HepG2 (cell line): ENCODE measurements at regions not wholly inside any gene's neighbourhood (a gene's known extent, or its start where the extent isn't known, plus 50 kb on each side); places are given as distances from the start of the nearest gene placed in this dataset.

Source experiments
- ATAC-seq: fragments of 200-7000 bp; cut with Tn5 transposase; 3 replicates; pipeline ENCODE4 v1.9.1; 2020; ENCODE audit warnings: mild to moderate bottlenecking, moderate library complexity
- BruUV-seq: library from RNA; stranded (reverse); fragments of 400-500 nt; replicated peaks from 2 replicates; lab custom pipeline; 2021; lab: Mats Ljungman, UMichigan
- CTCF ChIA-PET: fragments of 300-600 bp; formaldehyde crosslinking; extraction: SDS; loops from one replicate; lab custom pipeline; 2021; ENCODE audit warnings: low total read pairs, inconsistent platforms, low intra/inter-chr PET ratio; lab: Yijun Ruan, JAX
- POLR2A ChIA-PET: fragments of 350-600 bp; sonication (Branson Sonifier 250); formaldehyde crosslinking; loops from one replicate; lab custom pipeline; 2020; ENCODE audit warnings: antibody characterized with exemption, inconsistent platforms; lab: Yijun Ruan, JAX
- DNase-seq: peaks from one replicate; pipeline ENCODE4 v3.0.0-alpha.2; 2015; ENCODE audit warnings: low spot score
- FAIRE-seq: peaks from 3 replicates; lab custom pipeline; 2011; peaks lifted over from hg19 to GRCh38; lab: Jason Lieb, UNC
- H2AFZ ChIP-seq: one replicate; pipeline ENCODE4 v1.6.1; 2011; ENCODE audit warnings: low read length, inconsistent platforms
- H3K27ac ChIP-seq: fragments of 300-600 bp; 3 replicates; pipeline ENCODE4 v1.8.0; 2011; ENCODE audit warnings: mixed run types, mild to moderate bottlenecking, mixed read lengths, low read length, inconsistent platforms; ENCODE audit not compliant: insufficient read depth; ENCODE audit errors: extremely low read length
- H3K27me3 ChIP-seq, 2 experiments: fragments of 200-600 bp in 1 of 2; 2 replicates in 1 of 2; 3 replicates in 1 of 2; pipeline versions ENCODE4 v1.6.0 to v1.8.0; 2011; ENCODE audit warnings: low read length in 2 of 2, mild to moderate bottlenecking in 2 of 2, moderate library complexity in 2 of 2, inconsistent platforms in 1 of 2; ENCODE audit not compliant: insufficient read depth in 2 of 2, control insufficient read depth in 1 of 2
- H3K36me3 ChIP-seq, 2 experiments: fragments of 200-600 bp in 1 of 2; replicated peaks in 1 of 2; 2 replicates in 1 of 2; 3 replicates in 1 of 2; pipeline versions ENCODE4 v1.5.1 to v1.8.0; 2011; ENCODE audit warnings: low read length in 2 of 2, inconsistent platforms in 1 of 2; ENCODE audit not compliant: insufficient read depth in 2 of 2, control insufficient read depth in 1 of 2
- H3K4me1 ChIP-seq: 2 replicates; pipeline ENCODE4 v1.5.1; 2012; ENCODE audit warnings: low read length, inconsistent platforms; ENCODE audit not compliant: insufficient read depth
- H3K4me2 ChIP-seq: 2 replicates; pipeline ENCODE4 v1.6.0; 2011; ENCODE audit warnings: low read depth, low read length, inconsistent platforms
- H3K4me3 ChIP-seq, 3 experiments: fragments of 200-600 bp in 1 of 3; sonication (generic), shearing (Covaris generic) in 1 of 3; replicated peaks in 1 of 3; 2 replicates each; pipeline ENCODE4 v1.5.1; 2011 to 2016; ENCODE audit warnings: low read length in 3 of 3, inconsistent platforms in 2 of 3, low read depth in 2 of 3, mild to moderate bottlenecking in 2 of 3, control low read depth in 1 of 3, mixed read lengths in 1 of 3; ENCODE audit not compliant: insufficient read depth in 1 of 3
- H3K79me2 ChIP-seq: one replicate; pipeline ENCODE4 v1.6.1; 2011; ENCODE audit warnings: low read length, inconsistent platforms; ENCODE audit not compliant: insufficient read depth
- H3K9ac ChIP-seq: 2 replicates; pipeline ENCODE4 v1.6.0; 2011; ENCODE audit warnings: mild to moderate bottlenecking, low read depth, low read length, inconsistent platforms; ENCODE audit not compliant: insufficient read depth
- H3K9me3 ChIP-seq: 2 replicates; pipeline ENCODE4 v1.5.1; 2012; ENCODE audit warnings: mild to moderate bottlenecking, low read length
- H4K20me1 ChIP-seq: 2 replicates; pipeline ENCODE4 v1.6.0; 2011; ENCODE audit warnings: inconsistent platforms, mild to moderate bottlenecking, low read length, moderate library complexity; ENCODE audit not compliant: insufficient read depth
- AGO2 ChIP-seq: fragments of 200-400 bp; formaldehyde crosslinking; optimal IDR thresholded peaks from 2 replicates; pipeline ENCODE3; 2017; ENCODE audit warnings: mild to moderate bottlenecking, low read depth, low read length, moderate library complexity
- CCDC6 ChIP-seq: sonication (generic); formaldehyde crosslinking; IDR thresholded peaks from 2 replicates; pipeline ENCODE4 v1.8.1; 2022; ENCODE audit warnings: mild to moderate bottlenecking, missing genetic modification reagents, moderate library complexity
- JARID2 ChIP-seq: sonication (generic); formaldehyde crosslinking; IDR thresholded peaks from 2 replicates; pipeline ENCODE4 v1.8.1; 2023; ENCODE audit warnings: missing genetic modification reagents, inconsistent platforms; ENCODE audit not compliant: insufficient replicate concordance
- SIN3A ChIP-seq: IDR thresholded peaks from 2 replicates; pipeline ENCODE4 v1.6.1; 2011; ENCODE audit warnings: low read depth, mild to moderate bottlenecking, control low read depth, low read length, borderline replicate concordance
- SMAD9 ChIP-seq: sonication (generic); formaldehyde crosslinking; IDR thresholded peaks from 2 replicates; pipeline ENCODE4 v1.5.1; 2020; ENCODE audit warnings: mild to moderate bottlenecking, missing genetic modification reagents
- TOE1 ChIP-seq: sonication (generic); formaldehyde crosslinking; IDR thresholded peaks from 2 replicates; pipeline ENCODE4 v1.4.0; 2020; ENCODE audit warnings: mild to moderate bottlenecking, missing genetic modification reagents
- ZNF253 ChIP-seq: sonication (generic); formaldehyde crosslinking; IDR thresholded peaks from 2 replicates; pipeline ENCODE4 v1.8.0; 2022; ENCODE audit warnings: mild to moderate bottlenecking, missing genetic modification reagents, borderline replicate concordance
- ZNF354B ChIP-seq: sonication (generic); formaldehyde crosslinking; IDR thresholded peaks from 2 replicates; pipeline ENCODE4 v1.8.0; 2022; ENCODE audit warnings: mild to moderate bottlenecking, missing genetic modification reagents
- ZNF790 ChIP-seq: sonication (generic); formaldehyde crosslinking; IDR thresholded peaks from 2 replicates; pipeline ENCODE4 v1.8.0; 2022; ENCODE audit warnings: missing genetic modification reagents, mild to moderate bottlenecking, borderline replicate concordance
- WGBS: methylation state at CpG from one replicate; pipeline ENCODE4 v1.1.6; 2017; ENCODE audit warnings: low lambda C conversion rate; 5-methylcytosine and 5-hydroxymethylcytosine counted together
- in situ Hi-C: cut with HindIII; loops from 2 replicates; pipeline ENCODE4 v1.10.0; 2017; ENCODE audit warnings: low pct_unique_long_range_greater_than_20kb; ENCODE audit not compliant: extremely low pct_ligation_motif_present
- intact Hi-C: fragments of 100-400 bp; cut with micrococcal nuclease; formaldehyde crosslinking; loops from one replicate; pipeline ENCODE4 v1.10.0; 2022; ENCODE audit not compliant: unreplicated experiment
- TF ChIP-seq, protein P1 (sequence below): sonication (generic); formaldehyde crosslinking; conservative IDR thresholded peaks from 2 replicates; pipeline ENCODE4 v1.8.1; 2023; ENCODE audit warnings: missing genetic modification reagents

GRCh38 chr1:87186346-87186745 lies 142.3 kb upstream of the LMO4 start:
- no TSS peak for BruUV-seq
- TF ChIP-seq, protein P1, sequence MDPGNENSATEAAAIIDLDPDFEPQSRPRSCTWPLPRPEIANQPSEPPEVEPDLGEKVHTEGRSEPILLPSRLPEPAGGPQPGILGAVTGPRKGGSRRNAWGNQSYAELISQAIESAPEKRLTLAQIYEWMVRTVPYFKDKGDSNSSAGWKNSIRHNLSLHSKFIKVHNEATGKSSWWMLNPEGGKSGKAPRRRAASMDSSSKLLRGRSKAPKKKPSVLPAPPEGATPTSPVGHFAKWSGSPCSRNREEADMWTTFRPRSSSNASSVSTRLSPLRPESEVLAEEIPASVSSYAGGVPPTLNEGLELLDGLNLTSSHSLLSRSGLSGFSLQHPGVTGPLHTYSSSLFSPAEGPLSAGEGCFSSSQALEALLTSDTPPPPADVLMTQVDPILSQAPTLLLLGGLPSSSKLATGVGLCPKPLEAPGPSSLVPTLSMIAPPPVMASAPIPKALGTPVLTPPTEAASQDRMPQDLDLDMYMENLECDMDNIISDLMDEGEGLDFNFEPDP (CRISPR knock-in tag): no peak
- TF ChIP-seq TOE1 (no peak), JARID2 (CRISPR knock-in tag) (no peak), ZNF253 (CRISPR knock-in tag) (no peak), CCDC6 (no peak), SMAD9 (CRISPR knock-in tag) (no peak), AGO2 (no peak), ZNF790 (CRISPR knock-in tag) (no peak), SIN3A (no peak), ZNF354B (no peak)
- TF ChIP-seq, all 625 proteins: peak for 0
- H3K4me2 ChIP-seq: no peak overlapping the region
- 7% methylated on average over 3 of the region's 3 CpGs for WGBS
- DNase-seq (no peak), FAIRE-seq (no peak), ATAC-seq (no peak)
- no peaks in the 10 kb centered on the region for H3K79me2 ChIP-seq
- in situ Hi-C loops (no loop called here), intact Hi-C loops (no loop called here)
- H3K27me3 ChIP-seq: peaks cover 1 to 8% of the 10 kb centered on the region in 2 experiments; a peak in 2 of 5 replicates
- H3K9me3 ChIP-seq: no peaks in the 10 kb centered on the region
- H2AFZ ChIP-seq: no peak overlapping the region
- H3K9ac ChIP-seq: no peak overlapping the region
- no peaks in the 10 kb centered on the region for H3K36me3 ChIP-seq
- ChIA-PET POLR2A (no interaction called here), CTCF (no interaction called here)
- no peaks in the 10 kb centered on the region for H4K20me1 ChIP-seq
- no peaks in the 10 kb centered on the region for H3K4me1 ChIP-seq
- H3K27ac ChIP-seq: no peak overlapping the region
- no peak overlapping the region for H3K4me3 ChIP-seq
